H1 (cell line): ENCODE measurements at regions not wholly inside any gene's neighbourhood (a gene's known extent, or its start where the extent isn't known, plus 50 kb on each side); places are given as distances from the start of the nearest gene placed in this dataset.

Experiments
- CTCF ChIA-PET: fragments of 300-600 bp; sonication (Branson Sonifier 250); formaldehyde crosslinking; loops from one replicate; lab custom pipeline; 2021; ENCODE audit not compliant: partially characterized antibody; lab: Charles Lee
- POLR2A ChIA-PET: fragments of 300-600 bp; sonication (Branson Sonifier 250); formaldehyde crosslinking; loops from one replicate; lab custom pipeline; 2021; ENCODE audit warnings: inconsistent platforms; ENCODE audit not compliant: partially characterized antibody; lab: Charles Lee
- DNase-seq, 2 experiments: peaks; one replicate each; pipeline versions ENCODE4 v3.0.0 to v3.0.0-alpha.2; 2010 to 2022; ENCODE audit warnings: low spot score in 2 of 2, low read depth in 1 of 2, mixed read lengths in 1 of 2
- FAIRE-seq: peaks from 2 replicates; lab custom pipeline; 2011; peaks lifted over from hg19 to GRCh38; lab: Jason Lieb, UNC
- H2AFZ ChIP-seq: 2 replicates; pipeline ENCODE4 v1.8.1; 2012; ENCODE audit warnings: low read length, inconsistent platforms
- H2AK5ac ChIP-seq: 2 replicates; pipeline ENCODE4 v1.6.1; 2013; ENCODE audit warnings: low read depth, low read length
- H2BK120ac ChIP-seq: replicated peaks from 2 replicates; pipeline ENCODE3; 2013; ENCODE audit warnings: low read depth, low read length, inconsistent platforms
- H2BK12ac ChIP-seq: 2 replicates; pipeline ENCODE4 v1.6.1; 2013; ENCODE audit warnings: low read depth, low read length
- H2BK15ac ChIP-seq: 2 replicates; pipeline ENCODE4 v1.6.1; 2013; ENCODE audit warnings: low read length
- H2BK20ac ChIP-seq: 2 replicates; pipeline ENCODE4 v1.6.1; 2013; ENCODE audit warnings: low read length
- H2BK5ac ChIP-seq: 2 replicates; pipeline ENCODE4 v1.6.1; 2013; ENCODE audit warnings: low read depth, low read length
- H3K14ac ChIP-seq: 2 replicates; pipeline ENCODE4 v1.6.1; 2013; ENCODE audit warnings: inconsistent platforms; ENCODE audit not compliant: insufficient read length
- H3K18ac ChIP-seq: 2 replicates; pipeline ENCODE4 v1.6.1; 2013; ENCODE audit warnings: low read length; ENCODE audit errors: extremely low read depth
- H3K23ac ChIP-seq: 2 replicates; pipeline ENCODE4 v1.6.1; 2013; ENCODE audit warnings: inconsistent platforms; ENCODE audit not compliant: insufficient read length
- H3K23me2 ChIP-seq: 2 replicates; pipeline ENCODE4 v1.6.1; 2013; ENCODE audit warnings: low read depth, low read length
- H3K27ac ChIP-seq: 2 replicates; pipeline ENCODE4 v1.6.1; 2011; ENCODE audit warnings: low read depth, low read length, inconsistent platforms
- H3K27me3 ChIP-seq, 4 experiments: replicated peaks in 1 of 4; 1 replicate in 1 of 4; 2 replicates in 3 of 4; pipeline versions ENCODE4 v1.6.1 to v1.8.1; 2011 to 2013; ENCODE audit warnings: low read length in 3 of 4, mild to moderate bottlenecking in 3 of 4, inconsistent platforms in 2 of 4, mixed read lengths in 2 of 4, moderate library complexity in 1 of 4; ENCODE audit not compliant: control insufficient read depth in 3 of 4, insufficient read depth in 3 of 4; ENCODE audit errors: extremely low read depth in 1 of 4
- H3K36me3 ChIP-seq, 4 experiments: 2 replicates each; pipeline versions ENCODE4 v1.6.1 to v1.8.1; 2011 to 2013; ENCODE audit warnings: mild to moderate bottlenecking in 4 of 4, low read length in 3 of 4, moderate library complexity in 2 of 4, control low read depth in 1 of 4, inconsistent platforms in 1 of 4; ENCODE audit not compliant: insufficient read depth in 4 of 4, control insufficient read depth in 2 of 4
- H3K4ac ChIP-seq: replicated peaks from 2 replicates; pipeline ENCODE3; 2013; ENCODE audit warnings: low read length, low read depth, mixed read lengths, inconsistent platforms; ENCODE audit not compliant: insufficient read length
- H3K4me1 ChIP-seq, 4 experiments: replicated peaks in 1 of 4; 1 replicate in 1 of 4; 2 replicates in 3 of 4; pipeline versions ENCODE4 v1.6.1 to v1.8.1; 2011 to 2013; ENCODE audit warnings: low read length in 3 of 4, inconsistent platforms in 2 of 4, mixed read lengths in 1 of 4; ENCODE audit not compliant: insufficient read depth in 4 of 4, control insufficient read depth in 3 of 4
- H3K4me2 ChIP-seq, 2 experiments: 2 replicates each; pipeline versions ENCODE4 v1.6.1 to v1.8.1; 2011 to 2013; ENCODE audit warnings: low read depth in 2 of 2, low read length in 2 of 2, control low read depth in 1 of 2, inconsistent platforms in 1 of 2, mild to moderate bottlenecking in 1 of 2; ENCODE audit not compliant: insufficient read depth in 1 of 2
- H3K4me3 ChIP-seq, 4 experiments: fragments of 200-600, 300-600 bp in 1 of 4; sonication (generic), shearing (Covaris generic), sonication (Bioruptor Twin) in 1 of 4; 2 replicates each; pipeline versions ENCODE4 v1.5.1 to v1.8.1; 2011 to 2016; ENCODE audit warnings: low read length in 4 of 4, low read depth in 3 of 4, control low read depth in 2 of 4, inconsistent platforms in 2 of 4, mild to moderate bottlenecking in 2 of 4, mixed read lengths in 1 of 4, moderate library complexity in 1 of 4; ENCODE audit not compliant: insufficient read depth in 2 of 4; ENCODE audit errors: extremely low read depth in 1 of 4
- H3K56ac ChIP-seq: replicated peaks from 2 replicates; pipeline ENCODE3; 2013; ENCODE audit warnings: low read depth, mild to moderate bottlenecking, mixed read lengths, low read length, inconsistent platforms; ENCODE audit not compliant: insufficient read length
- H3K79me1 ChIP-seq: 2 replicates; pipeline ENCODE4 v1.6.1; 2013; ENCODE audit warnings: low read depth, low read length, control low read depth
- H3K79me2 ChIP-seq, 2 experiments: 2 replicates each; pipeline versions ENCODE4 v1.6.1 to v1.8.1; 2012 to 2013; ENCODE audit warnings: low read length in 2 of 2, mild to moderate bottlenecking in 2 of 2, inconsistent platforms in 1 of 2; ENCODE audit not compliant: insufficient read depth in 2 of 2, control insufficient read depth in 1 of 2
- H3K9ac ChIP-seq, 4 experiments: replicated peaks in 1 of 4; 1 replicate in 1 of 4; 2 replicates in 3 of 4; pipeline versions ENCODE4 v1.6.1 to v1.8.1; 2011 to 2013; ENCODE audit warnings: low read depth in 3 of 4, low read length in 3 of 4, control low read depth in 2 of 4, mild to moderate bottlenecking in 2 of 4, moderate library complexity in 2 of 4, inconsistent platforms in 1 of 4; ENCODE audit errors: extremely low read depth in 1 of 4
- H3K9me3 ChIP-seq, 2 experiments: 2 replicates each; pipeline versions ENCODE4 v1.6.1 to v1.8.1; 2012 to 2013; ENCODE audit warnings: mild to moderate bottlenecking in 2 of 2, moderate library complexity in 2 of 2, control low read depth in 1 of 2, inconsistent platforms in 1 of 2, low read depth in 1 of 2, low read length in 1 of 2, mixed read lengths in 1 of 2; ENCODE audit not compliant: insufficient read depth in 2 of 2
- H4K20me1 ChIP-seq, 2 experiments: replicated peaks in 1 of 2; 2 replicates each; pipeline versions ENCODE3 to v1.8.1; 2011 to 2013; ENCODE audit warnings: inconsistent platforms in 2 of 2, low read length in 2 of 2, mild to moderate bottlenecking in 1 of 2; ENCODE audit not compliant: insufficient read depth in 2 of 2, control insufficient read depth in 1 of 2
- H4K5ac ChIP-seq: 2 replicates; pipeline ENCODE4 v1.6.1; 2013; ENCODE audit warnings: low read length, low read depth, mixed read lengths, inconsistent platforms; ENCODE audit not compliant: insufficient read length
- H4K8ac ChIP-seq: 2 replicates; pipeline ENCODE4 v1.8.0; 2013; ENCODE audit warnings: mild to moderate bottlenecking, moderate library complexity, low read length, inconsistent platforms; ENCODE audit not compliant: insufficient read depth; ENCODE audit errors: extremely low read depth
- H4K91ac ChIP-seq: replicated peaks from 2 replicates; pipeline ENCODE3; 2013; ENCODE audit warnings: low read length, mixed read lengths, inconsistent platforms; ENCODE audit not compliant: insufficient read length
- BRCA1 ChIP-seq: IDR thresholded peaks from 2 replicates; pipeline ENCODE4 v1.6.1; 2012; ENCODE audit warnings: low read depth, low read length, improper control_type of control experiment
- CHD2 ChIP-seq: IDR thresholded peaks from 2 replicates; pipeline ENCODE4 v1.6.1; 2012; ENCODE audit warnings: low read length, improper control_type of control experiment
- HDAC2 ChIP-seq, 2 experiments: fragments of 300-600 bp in 1 of 2; sonication (generic) in 1 of 2; IDR thresholded peaks; 2 replicates each; pipeline ENCODE4 v1.6.1; 2011 to 2012; ENCODE audit warnings: low read depth in 2 of 2, low read length in 2 of 2, mild to moderate bottlenecking in 2 of 2, moderate library complexity in 2 of 2, borderline replicate concordance in 1 of 2, inconsistent platforms in 1 of 2
- KDM1A ChIP-seq: fragments of 200-600, 300-600 bp; sonication (generic); IDR thresholded peaks from 2 replicates; pipeline ENCODE4 v1.7.1; 2016; ENCODE audit warnings: mild to moderate bottlenecking, low read length, borderline replicate concordance
- MAX ChIP-seq: IDR thresholded peaks from 2 replicates; pipeline ENCODE4 v1.6.1; 2012; ENCODE audit warnings: inconsistent platforms
- NANOG ChIP-seq: IDR thresholded peaks from 2 replicates; pipeline ENCODE4 v1.6.1; 2011; ENCODE audit warnings: low read length, low read depth, mild to moderate bottlenecking, inconsistent platforms; ENCODE audit not compliant: insufficient read depth, poor library complexity, severe bottlenecking
- RAD21 ChIP-seq, 2 experiments: IDR thresholded peaks in 1 of 2; conservative IDR thresholded peaks in 1 of 2; 2 replicates each; pipeline ENCODE4 v1.6.1; 2011; ENCODE audit warnings: low read depth in 2 of 2, low read length in 2 of 2, improper control_type of control experiment in 1 of 2, inconsistent platforms in 1 of 2, mild to moderate bottlenecking in 1 of 2, moderate library complexity in 1 of 2
- SRF ChIP-seq: IDR thresholded peaks from 2 replicates; pipeline ENCODE4 v1.6.1; 2011; ENCODE audit warnings: mild to moderate bottlenecking, low read depth, low read length, moderate library complexity
- YY1 ChIP-seq: IDR thresholded peaks from 2 replicates; pipeline ENCODE4 v1.6.1; 2011; ENCODE audit warnings: low read depth, mild to moderate bottlenecking, low read length
- whole genome bisulfite sequencing, 2 experiments: shearing (Covaris generic) in 1 of 2; methylation state at CpG; one replicate each; pipeline versions ENCODE4 v1.1.6 to v1.1.7; 2013 to 2015; ENCODE audit warnings: low lambda C conversion rate in 2 of 2, mixed read lengths in 2 of 2, inconsistent platforms in 1 of 2, low coverage in 1 of 2, missing lambda C conversion rate in 1 of 2; ENCODE audit not compliant: insufficient replicate concordance in 2 of 2, insufficient coverage in 1 of 2, insufficient read length in 1 of 2; ENCODE audit errors: extremely low coverage in 1 of 2, missing lambda C conversion rate in 1 of 2; 5-methylcytosine and 5-hydroxymethylcytosine counted together
- TF ChIP-seq, protein P1 (sequence below), 3 experiments: IDR thresholded peaks; 1 replicate in 2 of 3; 2 replicates in 1 of 3; pipeline versions ENCODE4 v1.5.1 to v1.6.1; 2011; ENCODE audit warnings: low read length in 3 of 3, mild to moderate bottlenecking in 3 of 3, inconsistent platforms in 2 of 3, low read depth in 1 of 3, moderate library complexity in 1 of 3; ENCODE audit not compliant: insufficient read depth in 1 of 3; ENCODE audit errors: control extremely low read depth in 1 of 3

GRCh38 chr5:40078898-40079575 is 600.7 kb upstream of the PTGER4 start:
- no peaks in the 10 kb centered on the region for H3K79me2 ChIP-seq
- no peak overlapping the region for H4K8ac ChIP-seq
- DNase-seq (no peak), FAIRE-seq (no peak)
- peaks cover 0 to 4% of the 10 kb centered on the region in 2 experiments; a peak in 1 of 4 replicates for H3K9me3 ChIP-seq
- no peak overlapping the region for H2AFZ ChIP-seq
- H3K4me2 ChIP-seq, result no peak overlapping the region
- H3K18ac ChIP-seq, result no peak overlapping the region
- H3K4me3 ChIP-seq, result no peak overlapping the region
- no peak overlapping the region for H4K5ac ChIP-seq
- H3K56ac ChIP-seq, result no peak overlapping the region
- WGBS, 2 experiments, result 93% methylated on average over 8 of the region's 8 CpGs; no CpG with 5 or more reads in 1 of the 2 experiments
- POLR2A ChIA-PET, result no interaction called here
- H3K14ac ChIP-seq, result no peak overlapping the region
- no peak overlapping the region for H3K4ac ChIP-seq
- no peaks in the 10 kb centered on the region for H3K23me2 ChIP-seq
- no peaks in the 10 kb centered on the region for H3K36me3 ChIP-seq
- H2BK20ac ChIP-seq, result no peak overlapping the region
- no peaks in the 10 kb centered on the region for H4K20me1 ChIP-seq
- no peak overlapping the region for H3K9ac ChIP-seq
- H3K4me1 ChIP-seq, result no peaks in the 10 kb centered on the region
- H2BK5ac ChIP-seq, result no peak overlapping the region
- no peak overlapping the region for H4K91ac ChIP-seq
- no peaks in the 10 kb centered on the region for H3K27me3 ChIP-seq
- H2BK15ac ChIP-seq, result no peak overlapping the region
- CTCF ChIA-PET, result interaction anchor here (0.6 to 1.0 kb wide), 2 partner anchors 8 to 375 kb away, joined by 3 read pairs; no protein-coding TSS in a partner anchor
- H3K27ac ChIP-seq, result no peak overlapping the region
- no peak overlapping the region for H2BK12ac ChIP-seq
- no peak overlapping the region for H2AK5ac ChIP-seq
- no peak overlapping the region for H2BK120ac ChIP-seq
- no peak overlapping the region for H3K23ac ChIP-seq
- no peaks in the 10 kb centered on the region for H3K79me1 ChIP-seq
- TF ChIP-seq YY1 (no peak), NANOG (no peak), CHD2 (no peak), KDM1A (no peak), MAX (no peak), HDAC2 (IDR thresholded peaks at IDR 0.05; ENCODE audit: borderline replicate concordance in 1 of 2, low read depth in 2 of 2, low read length in 2 of 2) (no peak), SRF (no peak), RAD21 (IDR thresholded peaks at IDR 0.05 in 1 of 2, conservative IDR thresholded peaks at IDR 0.05 in 1 of 2; ENCODE audit: low read depth in 2 of 2, low read length in 2 of 2) (no peak), BRCA1 (no peak)
- TF ChIP-seq, protein P1, sequence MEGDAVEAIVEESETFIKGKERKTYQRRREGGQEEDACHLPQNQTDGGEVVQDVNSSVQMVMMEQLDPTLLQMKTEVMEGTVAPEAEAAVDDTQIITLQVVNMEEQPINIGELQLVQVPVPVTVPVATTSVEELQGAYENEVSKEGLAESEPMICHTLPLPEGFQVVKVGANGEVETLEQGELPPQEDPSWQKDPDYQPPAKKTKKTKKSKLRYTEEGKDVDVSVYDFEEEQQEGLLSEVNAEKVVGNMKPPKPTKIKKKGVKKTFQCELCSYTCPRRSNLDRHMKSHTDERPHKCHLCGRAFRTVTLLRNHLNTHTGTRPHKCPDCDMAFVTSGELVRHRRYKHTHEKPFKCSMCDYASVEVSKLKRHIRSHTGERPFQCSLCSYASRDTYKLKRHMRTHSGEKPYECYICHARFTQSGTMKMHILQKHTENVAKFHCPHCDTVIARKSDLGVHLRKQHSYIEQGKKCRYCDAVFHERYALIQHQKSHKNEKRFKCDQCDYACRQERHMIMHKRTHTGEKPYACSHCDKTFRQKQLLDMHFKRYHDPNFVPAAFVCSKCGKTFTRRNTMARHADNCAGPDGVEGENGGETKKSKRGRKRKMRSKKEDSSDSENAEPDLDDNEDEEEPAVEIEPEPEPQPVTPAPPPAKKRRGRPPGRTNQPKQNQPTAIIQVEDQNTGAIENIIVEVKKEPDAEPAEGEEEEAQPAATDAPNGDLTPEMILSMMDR (IDR thresholded peaks at IDR 0.05; ENCODE audit: control extremely low read depth in 1 of 3, insufficient read depth in 1 of 3, low read depth in 1 of 3, low read length in 3 of 3), result no peak
